ENCODE measurements at regions not wholly inside any gene's neighbourhood (a gene's known extent, or its start where the extent isn't known, plus 50 kb on each side); places are given as distances from the start of the nearest gene placed in this dataset.

- no peak for TF ChIP-seq POLR2A (IDR thresholded peaks at IDR 0.05)
- TF ChIP-seq, protein P1, sequence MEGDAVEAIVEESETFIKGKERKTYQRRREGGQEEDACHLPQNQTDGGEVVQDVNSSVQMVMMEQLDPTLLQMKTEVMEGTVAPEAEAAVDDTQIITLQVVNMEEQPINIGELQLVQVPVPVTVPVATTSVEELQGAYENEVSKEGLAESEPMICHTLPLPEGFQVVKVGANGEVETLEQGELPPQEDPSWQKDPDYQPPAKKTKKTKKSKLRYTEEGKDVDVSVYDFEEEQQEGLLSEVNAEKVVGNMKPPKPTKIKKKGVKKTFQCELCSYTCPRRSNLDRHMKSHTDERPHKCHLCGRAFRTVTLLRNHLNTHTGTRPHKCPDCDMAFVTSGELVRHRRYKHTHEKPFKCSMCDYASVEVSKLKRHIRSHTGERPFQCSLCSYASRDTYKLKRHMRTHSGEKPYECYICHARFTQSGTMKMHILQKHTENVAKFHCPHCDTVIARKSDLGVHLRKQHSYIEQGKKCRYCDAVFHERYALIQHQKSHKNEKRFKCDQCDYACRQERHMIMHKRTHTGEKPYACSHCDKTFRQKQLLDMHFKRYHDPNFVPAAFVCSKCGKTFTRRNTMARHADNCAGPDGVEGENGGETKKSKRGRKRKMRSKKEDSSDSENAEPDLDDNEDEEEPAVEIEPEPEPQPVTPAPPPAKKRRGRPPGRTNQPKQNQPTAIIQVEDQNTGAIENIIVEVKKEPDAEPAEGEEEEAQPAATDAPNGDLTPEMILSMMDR (IDR thresholded peaks at IDR 0.05), result no peak
Observed at GRCh38 chr3:189103208-189103607, 68.6 kb upstream of the TPRG1 start.
